IPS DF 4.7 (cell line): ENCODE measurements at regions not wholly inside any gene's neighbourhood (a gene's known extent, or its start where the extent isn't known, plus 50 kb on each side); places are given as distances from the start of the nearest gene placed in this dataset.
"Not testable (repeated sequence)": the region's sequence is repeated elsewhere in the genome, so short reads cannot be mapped to it uniquely, and the experiment has no call there.

ENCODE experiments used
- DNase-seq: peaks from one replicate; pipeline ENCODE4 v3.0.0-alpha.2; 2013; ENCODE audit warnings: low spot score; ENCODE audit errors: extremely low read depth

- DNase-seq, result no peak
Measured at GRCh38 chr11:29628609-29629008, 388.2 kb downstream of the KCNA4 start.

GRCh38 chr11:29627541-29627940 lies 389.3 kb downstream of the KCNA4 start:
- no peak for DNase-seq

GRCh38 chr11:29623144-29623722 lies 393.6 kb downstream of the KCNA4 start:
- DNase-seq, result peak; percentile 85

- no peak for DNase-seq
Measured at GRCh38 chr11:29616611-29617010, 400.2 kb downstream of the KCNA4 start.

- no peak for DNase-seq
Measured at GRCh38 chr11:29612423-29612822, 404.4 kb downstream of the KCNA4 start.

GRCh38 chr11:29606330-29607031 lies 410.3 kb downstream of the KCNA4 start:
- DNase-seq, result no peak

- not testable (repeated sequence) for DNase-seq
Measured at GRCh38 chr11:29600151-29600575, 416.7 kb downstream of the KCNA4 start.

GRCh38 chr11:29584342-29584741 lies 432.5 kb downstream of the KCNA4 start:
- DNase-seq, result no peak

- no peak for DNase-seq
Measured at GRCh38 chr11:29578806-29579205, 438.0 kb downstream of the KCNA4 start.

GRCh38 chr11:29564486-29564885 lies 452.3 kb downstream of the KCNA4 start:
- DNase-seq, result no peak

- DNase-seq, result no peak
Measured at GRCh38 chr11:29562183-29562582, 454.6 kb downstream of the KCNA4 start.

GRCh38 chr11:29553990-29554389 lies 462.8 kb downstream of the KCNA4 start:
- no peak for DNase-seq

GRCh38 chr11:29538339-29539036 lies 478.3 kb downstream of the KCNA4 start:
- DNase-seq, result no peak

GRCh38 chr11:29534836-29535235 lies 482.0 kb downstream of the KCNA4 start:
- no peak for DNase-seq

GRCh38 chr11:29530961-29531360 lies 485.9 kb downstream of the KCNA4 start:
- no peak for DNase-seq

- DNase-seq, result no peak
Measured at GRCh38 chr11:29527391-29527936, 489.4 kb downstream of the KCNA4 start.

GRCh38 chr11:29518389-29519174 lies 498.2 kb downstream of the KCNA4 start:
- DNase-seq, result no peak

- DNase-seq, result no peak
Measured at GRCh38 chr11:29511394-29511793, 505.4 kb downstream of the KCNA4 start.

- DNase-seq, result no peak
Measured at GRCh38 chr11:29507376-29507775, 509.5 kb downstream of the KCNA4 start.

GRCh38 chr11:29495676-29496075 lies 521.2 kb downstream of the KCNA4 start:
- no peak for DNase-seq

GRCh38 chr11:29490938-29491337 lies 525.9 kb downstream of the KCNA4 start:
- no peak for DNase-seq

- DNase-seq, result no peak
Measured at GRCh38 chr11:29486301-29486700, 530.5 kb downstream of the KCNA4 start.
